Smooth muscle cell (in vitro differentiated cells): ENCODE measurements at regions not wholly inside any gene's neighbourhood (a gene's known extent, or its start where the extent isn't known, plus 50 kb on each side); places are given as distances from the start of the nearest gene placed in this dataset.

Source experiments
- DNase-seq: peaks from one replicate; lab custom pipeline; 2025; ENCODE audit not compliant: unreplicated experiment; lab: John Stamatoyannopoulos, UW
- H2AFZ ChIP-seq: fragments of 200-600 bp; sonication (generic); 2 replicates; pipeline ENCODE4 v1.6.0; 2016; ENCODE audit warnings: antibody characterized with exemption, low read depth, mild to moderate bottlenecking
- H3F3A ChIP-seq: fragments of 200-600 bp; sonication (generic); 2 replicates; pipeline ENCODE4 v1.6.0; 2017; ENCODE audit warnings: antibody characterized with exemption, low read depth
- H3K27ac ChIP-seq: fragments of 200-600 bp; sonication (generic); 2 replicates; pipeline ENCODE4 v1.5.1; 2016; ENCODE audit warnings: low read depth, mild to moderate bottlenecking
- H3K27me3 ChIP-seq: fragments of 200-600 bp; sonication (generic); 2 replicates; pipeline ENCODE4 v1.6.1; 2016; ENCODE audit warnings: low read depth, mild to moderate bottlenecking
- H3K36me3 ChIP-seq: fragments of 200-600 bp; sonication (generic); 2 replicates; pipeline ENCODE4 v1.5.1; 2016; ENCODE audit warnings: low read depth
- H3K4me1 ChIP-seq: fragments of 200-600 bp; sonication (generic); 2 replicates; pipeline ENCODE4 v1.5.1; 2016; ENCODE audit warnings: low read depth
- H3K4me2 ChIP-seq: fragments of 200-600 bp; sonication (generic); 2 replicates; pipeline ENCODE4 v1.6.0; 2016; ENCODE audit warnings: mild to moderate bottlenecking
- H3K4me3 ChIP-seq: fragments of 200-600 bp; sonication (generic); 2 replicates; pipeline ENCODE4 v1.5.1; 2016; ENCODE audit warnings: mild to moderate bottlenecking
- H3K79me2 ChIP-seq: fragments of 200-600 bp; sonication (generic); 2 replicates; pipeline ENCODE4 v1.6.0; 2016; ENCODE audit warnings: low read depth, mild to moderate bottlenecking
- H3K9ac ChIP-seq: fragments of 200-600 bp; sonication (generic); 2 replicates; pipeline ENCODE4 v1.6.0; 2016; ENCODE audit warnings: low read depth
- H3K9me3 ChIP-seq: fragments of 200-600 bp; sonication (generic); replicated peaks from 2 replicates; pipeline ENCODE4 v1.5.1; 2016; ENCODE audit warnings: low read depth
- H4K20me1 ChIP-seq: fragments of 200-600 bp; sonication (generic); 2 replicates; pipeline ENCODE4 v1.6.0; 2016; ENCODE audit warnings: low read depth
- CTCF ChIP-seq: fragments of 200-600 bp; sonication (generic); IDR thresholded peaks from 2 replicates; pipeline ENCODE4 v1.5.1; 2017; ENCODE audit warnings: borderline replicate concordance, mild to moderate bottlenecking, antibody characterized with exemption; ENCODE audit not compliant: insufficient read depth, poor library complexity, severe bottlenecking
- WGBS: methylation state at CpG from one replicate; pipeline ENCODE4 v1.1.7; 2016; ENCODE audit warnings: low lambda C conversion rate; 5-methylcytosine and 5-hydroxymethylcytosine counted together

DNA sequence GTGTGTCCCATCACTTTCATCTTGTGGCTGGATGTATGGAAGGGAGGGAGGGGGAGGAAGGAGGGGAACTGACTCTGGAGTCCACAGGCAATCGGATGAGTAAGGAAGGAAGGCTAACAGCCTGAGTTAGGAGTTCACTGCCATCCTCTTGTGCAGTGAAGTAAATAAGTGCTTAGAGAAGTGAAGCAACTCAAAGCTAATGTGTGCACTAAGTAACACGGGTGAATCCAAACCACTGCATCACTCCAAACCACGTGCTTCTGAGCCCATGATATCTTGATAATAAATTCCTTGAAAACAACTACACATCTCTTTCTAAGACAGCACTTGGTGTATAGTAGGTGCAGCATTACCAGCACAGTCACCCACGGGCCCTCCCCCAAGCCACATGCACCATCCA lies 69.6 kb upstream of the OLFM1 start:
- H3K9me3 ChIP-seq = no peaks in the 10 kb centered on the region
- no peak overlapping the region for H3K4me3 ChIP-seq
- no peaks in the 10 kb centered on the region for H4K20me1 ChIP-seq
- no peak overlapping the region for H3K27ac ChIP-seq
- no peaks in the 10 kb centered on the region for H3K79me2 ChIP-seq
- H3K4me2 ChIP-seq = no peak overlapping the region
- no peaks in the 10 kb centered on the region for H3K27me3 ChIP-seq
- no peaks in the 10 kb centered on the region for H3F3A ChIP-seq
- no peak overlapping the region for H2AFZ ChIP-seq
- DNase-seq = no peak
- H3K9ac ChIP-seq = no peak overlapping the region
- 76% methylated on average over 3 of the region's 4 CpGs for WGBS
- no peak for TF ChIP-seq CTCF
- no peaks in the 10 kb centered on the region for H3K36me3 ChIP-seq
- H3K4me1 ChIP-seq = no peaks in the 10 kb centered on the region

DNA sequence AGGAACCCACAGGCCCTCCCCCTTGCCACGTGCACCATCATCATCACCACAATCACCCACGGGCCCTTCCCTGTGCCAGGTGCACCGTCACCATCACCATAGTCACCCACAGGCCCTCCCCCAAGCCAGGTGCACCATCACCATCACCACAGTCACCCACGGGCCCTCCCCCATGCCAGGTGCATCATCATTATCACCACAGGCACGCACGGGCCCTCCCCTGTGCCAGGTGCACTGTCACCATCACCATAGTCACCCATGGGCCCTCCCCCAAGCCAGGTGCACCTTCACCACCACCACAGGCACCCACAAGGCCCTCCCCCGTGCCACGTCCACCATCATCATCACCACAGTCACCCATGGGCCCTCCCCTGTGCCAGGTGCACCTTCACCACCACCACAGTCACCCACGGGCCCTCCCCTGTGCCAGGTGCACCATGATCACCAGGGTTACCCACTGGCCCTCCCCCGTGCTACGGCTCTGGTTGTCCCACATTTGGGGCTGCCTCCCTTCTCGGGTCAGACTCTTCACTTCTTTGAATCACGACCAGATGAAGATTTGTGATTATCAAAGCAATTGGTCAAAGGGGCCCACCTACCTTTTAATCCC lies 69.1 kb upstream of the OLFM1 start:
- no peaks in the 10 kb centered on the region for H4K20me1 ChIP-seq
- WGBS = 88% methylated on average over 12 of the region's 13 CpGs
- H3F3A ChIP-seq = no peaks in the 10 kb centered on the region
- no peak overlapping the region for H2AFZ ChIP-seq
- no peaks in the 10 kb centered on the region for H3K4me1 ChIP-seq
- DNase-seq = no peak
- no peak overlapping the region for H3K4me2 ChIP-seq
- H3K9ac ChIP-seq = no peak overlapping the region
- H3K79me2 ChIP-seq = no peaks in the 10 kb centered on the region
- H3K27me3 ChIP-seq = no peaks in the 10 kb centered on the region
- no peak overlapping the region for H3K4me3 ChIP-seq
- no peaks in the 10 kb centered on the region for H3K9me3 ChIP-seq
- no peaks in the 10 kb centered on the region for H3K36me3 ChIP-seq
- no peak overlapping the region for H3K27ac ChIP-seq
- no peak for TF ChIP-seq CTCF

DNA sequence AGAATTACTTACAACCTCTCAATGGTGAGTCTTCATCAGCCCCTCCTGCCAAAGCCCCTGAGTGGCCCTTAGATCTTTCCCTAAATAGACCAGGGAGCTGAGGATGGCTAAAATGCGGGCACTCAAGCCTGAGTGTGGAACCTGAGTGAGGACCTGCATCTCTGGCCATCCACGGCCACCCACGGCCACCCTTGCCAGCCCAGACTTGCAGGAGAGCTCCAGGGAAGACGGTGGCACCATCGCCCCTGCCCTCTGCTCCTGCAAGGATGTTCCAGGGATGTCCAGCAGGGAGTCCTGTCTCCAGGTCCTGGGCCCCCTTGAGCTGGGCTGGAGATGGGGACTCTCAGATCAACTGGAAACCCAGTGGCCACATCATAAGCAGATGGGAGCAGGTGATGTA lies 68.2 kb upstream of the OLFM1 start:
- Histone ChIP-seq H3F3A (no peaks in the 10 kb centered on the region), H3K4me3 (no peak overlapping the region), H3K79me2 (no peaks in the 10 kb centered on the region), H2AFZ (no peak overlapping the region), H3K27me3 (no peaks in the 10 kb centered on the region), H4K20me1 (no peaks in the 10 kb centered on the region), H3K36me3 (no peaks in the 10 kb centered on the region), H3K9me3 (no peaks in the 10 kb centered on the region), H3K27ac (no peak overlapping the region), H3K9ac (no peak overlapping the region), H3K4me1 (no peaks in the 10 kb centered on the region), H3K4me2 (no peak overlapping the region)
- TF ChIP-seq CTCF = no peak
- DNase-seq = no peak
- 87% methylated on average over 5 of the region's 5 CpGs for whole genome bisulfite sequencing
